HG02973 (cell line): ENCODE measurements at regions not wholly inside any gene's neighbourhood (a gene's known extent, or its start where the extent isn't known, plus 50 kb on each side); places are given as distances from the start of the nearest gene placed in this dataset.

Experiments
- ATAC-seq: cut with Tn5 transposase; IDR thresholded peaks from one replicate; pipeline ENCODE4 v1.9.1; 2021; ENCODE audit warnings: moderate library complexity; ENCODE audit not compliant: unreplicated experiment

GRCh38 chr10:131424836-131425491 is 113.4 kb upstream of the TCERG1L start:
- ATAC-seq: no peak

- ATAC-seq: no peak
Measured at GRCh38 chr10:131425752-131426533, 114.4 kb upstream of the TCERG1L start.

GRCh38 chr10:131426534-131426898 is 115.0 kb upstream of the TCERG1L start:
- ATAC-seq: no peak

- no peak for ATAC-seq
Measured at GRCh38 chr10:131427281-131427680, 115.8 kb upstream of the TCERG1L start.

GRCh38 chr10:131427901-131428300 is 116.4 kb upstream of the TCERG1L start:
- ATAC-seq: no peak

GRCh38 chr10:131429141-131429540 is 117.6 kb upstream of the TCERG1L start:
- ATAC-seq: no peak

GRCh38 chr10:131429942-131430341 is 118.4 kb upstream of the TCERG1L start:
- ATAC-seq: no peak

- ATAC-seq: no peak
Measured at GRCh38 chr10:131430716-131431412, 119.3 kb upstream of the TCERG1L start.

- no peak for ATAC-seq
Measured at GRCh38 chr10:131431533-131431932, 120.0 kb upstream of the TCERG1L start.

- ATAC-seq: no peak
Measured at GRCh38 chr10:131431978-131432690, 120.6 kb upstream of the TCERG1L start.

- ATAC-seq: no peak
Measured at GRCh38 chr10:131433568-131433967, 122.0 kb upstream of the TCERG1L start.

GRCh38 chr10:131435232-131435631 is 123.7 kb upstream of the TCERG1L start:
- ATAC-seq: no peak

GRCh38 chr10:131435760-131436457 is 124.4 kb upstream of the TCERG1L start:
- no peak for ATAC-seq

- no peak for ATAC-seq
Measured at GRCh38 chr10:131436458-131436857, 124.9 kb upstream of the TCERG1L start.

- ATAC-seq: no peak
Measured at GRCh38 chr10:131437556-131438475, 126.3 kb upstream of the TCERG1L start.

- ATAC-seq: no peak
Measured at GRCh38 chr10:131438665-131439064, 127.1 kb upstream of the TCERG1L start.

- ATAC-seq: no peak
Measured at GRCh38 chr10:131439705-131440104, 128.2 kb upstream of the TCERG1L start.

GRCh38 chr10:131440405-131441360 is 129.2 kb upstream of the TCERG1L start:
- no peak for ATAC-seq

- no peak for ATAC-seq
Measured at GRCh38 chr10:131442271-131442670, 130.8 kb upstream of the TCERG1L start.
